ENCODE measurements at regions not wholly inside any gene's neighbourhood (a gene's known extent, or its start where the extent isn't known, plus 50 kb on each side); places are given as distances from the start of the nearest gene placed in this dataset.
"Not testable (repeated sequence)": the region's sequence is repeated elsewhere in the genome, so short reads cannot be mapped to it uniquely, and the experiment has no call there.

DNA sequence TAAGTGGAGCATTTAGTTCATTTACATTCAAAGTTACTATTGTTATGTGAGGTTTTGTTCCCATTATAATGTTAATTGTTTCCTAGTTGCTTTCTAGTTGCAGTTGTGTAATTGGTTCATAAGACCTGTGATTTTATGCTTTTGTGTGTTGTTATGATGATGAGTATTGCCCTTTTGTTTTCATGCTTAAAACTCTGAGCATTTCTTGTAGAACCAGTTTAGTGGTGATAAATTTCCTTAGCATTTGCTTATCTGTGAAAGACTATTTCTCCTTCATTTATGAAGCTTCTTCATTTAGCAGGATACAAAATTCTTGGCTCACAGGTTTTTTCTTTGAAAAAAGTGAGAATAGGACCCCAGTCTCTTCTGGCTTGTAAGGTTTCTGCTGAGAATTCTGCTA is 274.8 kb upstream of the SPAG17 start:
- intact Hi-C loops (cut with DNase I) = no loop called here
- DNase-seq = no peak
- no peak for ATAC-seq

DNA sequence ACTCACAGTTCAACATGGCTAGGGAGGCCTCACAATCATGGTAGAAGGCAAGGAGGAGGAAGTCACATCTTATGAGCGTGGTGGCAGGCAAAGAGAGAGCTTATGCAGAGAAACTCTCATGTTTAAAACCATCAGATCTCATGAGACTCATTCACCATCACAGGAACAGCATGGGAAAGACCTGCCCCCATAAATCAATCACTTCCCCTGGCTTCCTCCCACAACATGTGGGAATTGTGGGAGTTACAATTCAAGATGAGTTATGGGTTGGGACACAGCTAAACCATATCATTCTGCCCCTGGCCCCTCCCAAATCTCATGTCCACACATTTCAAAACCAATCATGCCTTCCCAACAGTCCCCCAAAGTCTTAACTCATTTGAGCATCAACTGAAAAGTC is 268.8 kb upstream of the SPAG17 start:
- not testable (repeated sequence) for DNase-seq

More for the DNA sequence above, 274.8 kb upstream of the SPAG17 start:
- Histone ChIP-seq H3K9me3 (ENCODE audit: control insufficient read depth, low read length) (peaks cover 4% of the 10 kb centered on the region), H3K27ac (ENCODE audit: low read length) (no peak overlapping the region), H3K4me1 (ENCODE audit: control insufficient read depth, insufficient read depth, low read length) (no peaks in the 10 kb centered on the region), H3K27me3 (ENCODE audit: control insufficient read depth, insufficient read depth) (no peaks in the 10 kb centered on the region), H3K4me3 (ENCODE audit: low read length) (no peak overlapping the region)

DNA sequence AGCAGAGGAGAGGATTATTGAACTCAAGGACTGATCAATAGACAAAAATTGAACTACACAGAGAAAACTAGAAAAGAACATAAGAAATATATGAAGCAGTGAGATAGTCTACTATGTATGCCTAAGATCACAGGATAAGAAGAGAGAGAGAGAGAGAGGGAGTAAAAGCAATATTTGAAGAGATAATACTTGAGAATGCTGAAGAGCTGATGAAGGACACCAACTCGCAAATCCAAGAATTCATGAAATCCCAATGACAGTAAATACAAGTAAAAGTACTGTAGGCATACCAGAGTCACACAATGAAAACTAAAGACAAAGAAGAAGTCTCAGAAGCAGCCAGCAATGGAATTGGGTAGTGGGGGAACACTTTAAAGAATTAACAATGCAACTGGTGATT is 260.1 kb upstream of the SPAG17 start:
- no peak for DNase-seq
- Histone ChIP-seq H3K27ac (ENCODE audit: low read length) (no peak overlapping the region), H3K4me1 (ENCODE audit: control insufficient read depth, insufficient read depth, low read length) (no peaks in the 10 kb centered on the region), H3K9me3 (ENCODE audit: control insufficient read depth, low read length) (no peaks in the 10 kb centered on the region), H3K27me3 (ENCODE audit: control insufficient read depth, insufficient read depth) (no peaks in the 10 kb centered on the region), H3K4me3 (ENCODE audit: low read length) (no peak overlapping the region)
- ATAC-seq = no peak
- intact Hi-C loops (cut with DNase I) = no loop called here
- 72% methylated on average over 1 of the region's 1 CpG for WGBS

More for the DNA sequence above, 268.8 kb upstream of the SPAG17 start:
- H3K4me1 ChIP-seq (ENCODE audit: control insufficient read depth, insufficient read depth, low read length); ATAC-seq; H3K27ac ChIP-seq (ENCODE audit: low read length); H3K4me3 ChIP-seq (ENCODE audit: low read length); H3K27me3 ChIP-seq (ENCODE audit: control insufficient read depth, insufficient read depth); H3K9me3 ChIP-seq (ENCODE audit: control insufficient read depth, low read length); intact Hi-C loops (cut with DNase I): not testable (repeated sequence)
- 57% methylated on average over 1 of the region's 1 CpG for WGBS

GRCh38 chr1:118442214-118442613 is 257.2 kb upstream of the SPAG17 start:
- Histone ChIP-seq H3K27me3 (ENCODE audit: control insufficient read depth, insufficient read depth) (no peaks in the 10 kb centered on the region), H3K4me3 (ENCODE audit: low read length) (no peak overlapping the region), H3K4me1 (ENCODE audit: control insufficient read depth, insufficient read depth, low read length) (no peaks in the 10 kb centered on the region), H3K27ac (ENCODE audit: low read length) (no peak overlapping the region), H3K9me3 (ENCODE audit: control insufficient read depth, low read length) (no peaks in the 10 kb centered on the region)
- intact Hi-C loops (cut with DNase I) = no loop called here
- ATAC-seq (no peak), DNase-seq (no peak)
- WGBS = 15% methylated on average over 2 of the region's 2 CpGs

DNA sequence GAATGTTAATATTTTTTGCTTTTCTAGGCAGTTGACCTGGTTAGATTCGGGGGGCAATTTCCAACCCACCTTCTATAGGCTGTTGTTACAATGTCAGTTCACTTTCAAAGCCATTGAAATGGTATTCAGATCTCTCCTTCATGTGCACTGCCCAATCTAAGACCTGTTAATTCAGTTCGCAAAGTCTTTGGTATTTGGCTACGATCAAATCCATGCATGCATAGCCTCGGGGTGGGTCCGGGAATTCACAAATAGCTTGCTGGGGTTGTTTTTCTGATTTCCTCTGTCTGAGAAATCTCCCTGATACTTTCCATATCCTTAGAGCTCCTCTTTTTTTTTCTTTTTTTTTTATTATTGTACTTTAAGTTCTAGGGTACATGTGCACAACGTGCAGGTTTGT is 252.6 kb upstream of the SPAG17 start:
- H3K27ac ChIP-seq (ENCODE audit: low read length) = no peak overlapping the region
- no peak for DNase-seq
- no peaks in the 10 kb centered on the region for H3K4me1 ChIP-seq (ENCODE audit: control insufficient read depth, insufficient read depth, low read length)
- WGBS = 86% methylated on average over 6 of the region's 6 CpGs
- no peak overlapping the region for H3K4me3 ChIP-seq (ENCODE audit: low read length)
- no peaks in the 10 kb centered on the region for H3K9me3 ChIP-seq (ENCODE audit: control insufficient read depth, low read length)
- intact Hi-C loops (cut with DNase I) = no loop called here
- ATAC-seq = no peak
- H3K27me3 ChIP-seq (ENCODE audit: control insufficient read depth, insufficient read depth) = no peaks in the 10 kb centered on the region

GRCh38 chr1:118429856-118430255 is 244.8 kb upstream of the SPAG17 start:
- Histone ChIP-seq H3K9me3 (ENCODE audit: control insufficient read depth, low read length) (no peaks in the 10 kb centered on the region), H3K4me3 (ENCODE audit: low read length) (no peak overlapping the region), H3K27me3 (ENCODE audit: control insufficient read depth, insufficient read depth) (no peaks in the 10 kb centered on the region), H3K27ac (ENCODE audit: low read length) (no peak overlapping the region), H3K4me1 (ENCODE audit: control insufficient read depth, insufficient read depth, low read length) (no peaks in the 10 kb centered on the region)
- 80% methylated on average over 4 of the region's 4 CpGs for WGBS
- DNase-seq (no peak), ATAC-seq (no peak)
- intact Hi-C loops (cut with DNase I) = no loop called here

GRCh38 chr1:118421868-118422350 is 236.9 kb upstream of the SPAG17 start:
- Histone ChIP-seq H3K27ac (ENCODE audit: low read length) (no peak overlapping the region), H3K4me1 (ENCODE audit: control insufficient read depth, insufficient read depth, low read length) (no peaks in the 10 kb centered on the region), H3K9me3 (ENCODE audit: control insufficient read depth, low read length) (no peaks in the 10 kb centered on the region), H3K4me3 (ENCODE audit: low read length) (no peak overlapping the region), H3K27me3 (ENCODE audit: control insufficient read depth, insufficient read depth) (no peaks in the 10 kb centered on the region)
- intact Hi-C loops (cut with DNase I) = no loop called here
- ATAC-seq (no peak), DNase-seq (no peak)
- 92% methylated on average over 4 of the region's 4 CpGs for WGBS

DNA sequence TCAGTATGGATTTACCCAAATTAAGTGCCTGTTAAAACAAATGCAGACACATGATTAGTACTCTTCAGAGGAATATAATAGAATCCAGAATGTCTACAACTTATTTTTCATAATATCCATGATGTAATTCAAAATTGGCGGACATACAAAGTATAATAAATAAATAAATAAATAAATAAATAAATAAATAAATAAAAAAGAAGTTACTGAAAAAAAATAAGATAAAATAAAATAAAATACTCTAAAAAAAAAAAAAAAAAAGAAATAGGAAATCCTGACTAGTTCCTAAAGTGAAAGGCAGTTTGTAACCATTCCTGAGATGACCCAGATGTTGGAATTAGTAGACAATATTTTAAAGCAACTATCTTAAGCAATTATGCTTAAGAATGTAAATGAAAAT is 219.0 kb upstream of the SPAG17 start:
- Histone ChIP-seq H3K27me3 (ENCODE audit: control insufficient read depth, insufficient read depth) (no peaks in the 10 kb centered on the region), H3K4me3 (ENCODE audit: low read length) (no peak overlapping the region), H3K4me1 (ENCODE audit: control insufficient read depth, insufficient read depth, low read length) (no peaks in the 10 kb centered on the region), H3K27ac (ENCODE audit: low read length) (no peak overlapping the region), H3K9me3 (ENCODE audit: control insufficient read depth, low read length) (no peaks in the 10 kb centered on the region)
- WGBS = 93% methylated on average over 1 of the region's 1 CpG
- DNase-seq (no peak), ATAC-seq (no peak)
- intact Hi-C loops (cut with DNase I) = no loop called here

DNA sequence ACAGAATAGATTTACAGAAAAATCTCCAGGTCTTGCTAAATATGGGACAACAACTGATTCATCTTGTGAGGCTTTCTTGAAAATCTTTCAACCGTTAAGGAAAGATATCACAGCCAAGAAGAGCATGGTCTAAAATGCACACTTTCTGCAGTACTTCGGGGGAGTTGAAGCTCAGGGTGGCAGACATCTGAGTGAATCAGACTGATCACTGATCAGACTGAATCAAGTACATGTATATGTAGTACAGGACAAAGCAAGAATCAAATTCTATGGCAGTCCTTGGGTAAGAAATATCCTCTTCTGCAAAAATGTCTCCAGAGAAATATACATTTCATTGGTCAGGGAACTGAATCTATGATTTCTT is 212.4 kb upstream of the SPAG17 start:
- DNase-seq (no peak), ATAC-seq (no peak)
- Histone ChIP-seq H3K27ac (ENCODE audit: low read length) (no peak overlapping the region), H3K9me3 (ENCODE audit: control insufficient read depth, low read length) (no peaks in the 10 kb centered on the region), H3K4me1 (ENCODE audit: control insufficient read depth, insufficient read depth, low read length) (no peaks in the 10 kb centered on the region), H3K4me3 (ENCODE audit: low read length) (no peak overlapping the region), H3K27me3 (ENCODE audit: control insufficient read depth, insufficient read depth) (no peaks in the 10 kb centered on the region)
- 48% methylated on average over 2 of the region's 2 CpGs for WGBS
- intact Hi-C loops (cut with DNase I) = no loop called here

GRCh38 chr1:118396829-118397495 is 211.9 kb upstream of the SPAG17 start:
- no peaks in the 10 kb centered on the region for H3K9me3 ChIP-seq (ENCODE audit: control insufficient read depth, low read length)
- intact Hi-C loops (cut with DNase I) = no loop called here
- H3K4me1 ChIP-seq (ENCODE audit: control insufficient read depth, insufficient read depth, low read length) = no peaks in the 10 kb centered on the region
- 60% methylated on average over 4 of the region's 4 CpGs for WGBS
- ATAC-seq (peak in 1 of 2 donors; percentile 64), DNase-seq (peak in 1 of 3 donors; percentile 33)
- no peak overlapping the region for H3K4me3 ChIP-seq (ENCODE audit: low read length)
- H3K27me3 ChIP-seq (ENCODE audit: control insufficient read depth, insufficient read depth) = no peaks in the 10 kb centered on the region
- no peak overlapping the region for H3K27ac ChIP-seq (ENCODE audit: low read length)

DNA sequence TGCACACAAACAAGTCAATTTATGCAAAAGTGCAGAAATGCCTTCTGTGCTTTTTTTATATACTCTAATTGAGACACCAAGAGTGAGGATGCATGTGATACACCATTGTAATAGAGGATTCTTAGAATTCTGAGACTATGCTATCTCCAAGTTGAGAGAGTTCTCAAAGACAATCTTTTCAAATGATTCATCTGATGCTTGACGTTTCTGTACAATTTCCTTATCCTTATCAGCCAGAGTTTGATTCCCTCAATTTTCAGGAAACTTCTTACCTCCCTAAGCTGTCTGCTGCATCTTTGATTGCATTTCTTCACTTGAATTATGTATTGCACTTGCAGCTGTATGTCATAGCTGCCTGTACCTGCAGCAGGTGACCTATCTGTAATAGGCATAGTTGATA is 211.3 kb upstream of the SPAG17 start:
- DNase-seq = no peak
- no peak overlapping the region for H3K27ac ChIP-seq (ENCODE audit: low read length)
- WGBS = 25% methylated on average over 1 of the region's 1 CpG
- no peaks in the 10 kb centered on the region for H3K27me3 ChIP-seq (ENCODE audit: control insufficient read depth, insufficient read depth)
- no peak for ATAC-seq
- no peaks in the 10 kb centered on the region for H3K9me3 ChIP-seq (ENCODE audit: control insufficient read depth, low read length)
- H3K4me1 ChIP-seq (ENCODE audit: control insufficient read depth, insufficient read depth, low read length) = no peaks in the 10 kb centered on the region
- no peak overlapping the region for H3K4me3 ChIP-seq (ENCODE audit: low read length)
- intact Hi-C loops (cut with DNase I) = no loop called here

DNA sequence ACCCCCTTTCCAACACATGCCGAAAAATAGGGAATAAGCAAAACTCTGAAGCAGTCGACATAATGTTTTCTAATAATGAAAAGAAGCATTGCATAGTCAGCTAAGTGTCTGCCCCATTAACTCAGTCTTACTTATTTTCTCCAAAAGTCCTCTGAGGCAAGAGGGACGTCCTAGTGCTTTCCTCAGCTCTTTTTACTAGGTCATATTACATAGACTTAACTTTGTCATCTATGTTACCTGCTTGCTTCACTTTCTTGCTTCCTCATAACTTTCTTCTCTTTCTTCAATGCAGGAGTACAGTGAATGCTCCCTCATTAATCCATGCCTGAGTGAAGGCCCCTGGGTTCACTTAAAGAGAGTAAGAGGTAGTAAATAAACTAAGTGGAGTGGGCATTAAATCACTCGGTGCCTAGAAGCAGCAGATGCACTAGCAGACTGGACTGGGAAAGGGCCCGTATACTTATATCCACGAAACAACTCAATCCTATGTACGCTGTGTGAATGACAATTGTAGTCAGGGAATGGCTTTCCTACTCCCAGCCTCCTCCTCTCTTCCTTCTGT is 210.5 kb upstream of the SPAG17 start:
- H3K27me3 ChIP-seq (ENCODE audit: control insufficient read depth, insufficient read depth) = no peaks in the 10 kb centered on the region
- no peak overlapping the region for H3K4me3 ChIP-seq (ENCODE audit: low read length)
- no peak for ATAC-seq
- H3K9me3 ChIP-seq (ENCODE audit: control insufficient read depth, low read length) = no peaks in the 10 kb centered on the region
- no peaks in the 10 kb centered on the region for H3K4me1 ChIP-seq (ENCODE audit: control insufficient read depth, insufficient read depth, low read length)
- no peak for DNase-seq
- H3K27ac ChIP-seq (ENCODE audit: low read length) = no peak overlapping the region
- intact Hi-C loops (cut with DNase I) = no loop called here
- 70% methylated on average over 7 of the region's 7 CpGs for WGBS
